Colonic mucosa (tissue), 4 donors: ENCODE measurements at regions not wholly inside any gene's neighbourhood (a gene's known extent, or its start where the extent isn't known, plus 50 kb on each side); places are given as distances from the start of the nearest gene placed in this dataset.

Experiments used
- DNase-seq: peaks from one replicate; pipeline ENCODE4 v3.0.0-alpha.2; 2020
- H3K27ac ChIP-seq: fragments of 200-600 bp; one replicate; pipeline ENCODE4 v1.8.0; 2021
- H3K27me3 ChIP-seq: fragments of 200-600 bp; one replicate; pipeline ENCODE4 v1.8.0; 2021
- H3K36me3 ChIP-seq: fragments of 200-600 bp; one replicate; pipeline ENCODE4 v1.8.0; 2021
- H3K4me1 ChIP-seq: fragments of 200-600 bp; one replicate; pipeline ENCODE4 v1.8.0; 2021; ENCODE audit warnings: mild to moderate bottlenecking
- H3K4me3 ChIP-seq: fragments of 200-600 bp; one replicate; pipeline ENCODE4 v1.8.0; 2021
- H3K9ac ChIP-seq, 2 donors: one replicate each; pipeline ENCODE4 v1.7.0; 2013; ENCODE audit warnings: control low read depth in 2 of 2, low read depth in 2 of 2, low read length in 2 of 2
- H3K9me3 ChIP-seq: fragments of 200-600 bp; one replicate; pipeline ENCODE4 v1.8.0; 2021
- intact Hi-C: fragments of 100-400 bp; cut with DNase I; formaldehyde crosslinking; loops from one replicate; pipeline ENCODE4 v1.14.1; 2022
- TF ChIP-seq, protein P1 (sequence below): fragments of 200-600 bp; IDR thresholded peaks from one replicate; pipeline ENCODE4 v1.8.0; 2022; ENCODE audit warnings: antibody characterized with exemption, mild to moderate bottlenecking
- donor health status: healthy.
- donor health status: DM: no; HTN: no; CAD: no.
- donor health status: DM: no; HTN: no; CAD: no.

DNA sequence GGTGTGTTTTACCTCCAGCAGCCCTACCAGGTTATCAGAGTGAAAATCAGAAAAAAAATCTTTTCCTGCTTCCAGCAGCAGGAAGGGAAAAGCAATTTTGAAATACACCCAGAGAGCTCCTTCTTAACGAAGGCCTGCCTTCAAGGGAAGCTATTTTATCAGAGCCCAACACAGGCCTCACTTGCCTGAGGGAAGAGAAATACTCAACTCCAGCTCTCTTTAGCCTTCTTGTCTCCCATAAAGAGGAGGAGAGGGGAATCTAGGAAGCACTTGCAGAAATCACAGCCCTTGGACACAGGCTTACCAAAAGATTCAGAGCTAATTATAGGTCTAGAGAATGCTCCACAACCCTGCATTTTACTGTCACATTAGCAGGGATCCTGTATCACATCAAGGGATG is 896.1 kb upstream of the CNTNAP5 start:
- Histone ChIP-seq H3K27ac (no peak overlapping the region), H3K4me1 (no peaks in the 10 kb centered on the region), H3K9ac (no peak overlapping the region), H3K9me3 (no peaks in the 10 kb centered on the region), H3K36me3 (no peaks in the 10 kb centered on the region), H3K4me3 (no peak overlapping the region), H3K27me3 (no peaks in the 10 kb centered on the region)
- intact Hi-C loops, result no loop called here
- TF ChIP-seq, protein P1, sequence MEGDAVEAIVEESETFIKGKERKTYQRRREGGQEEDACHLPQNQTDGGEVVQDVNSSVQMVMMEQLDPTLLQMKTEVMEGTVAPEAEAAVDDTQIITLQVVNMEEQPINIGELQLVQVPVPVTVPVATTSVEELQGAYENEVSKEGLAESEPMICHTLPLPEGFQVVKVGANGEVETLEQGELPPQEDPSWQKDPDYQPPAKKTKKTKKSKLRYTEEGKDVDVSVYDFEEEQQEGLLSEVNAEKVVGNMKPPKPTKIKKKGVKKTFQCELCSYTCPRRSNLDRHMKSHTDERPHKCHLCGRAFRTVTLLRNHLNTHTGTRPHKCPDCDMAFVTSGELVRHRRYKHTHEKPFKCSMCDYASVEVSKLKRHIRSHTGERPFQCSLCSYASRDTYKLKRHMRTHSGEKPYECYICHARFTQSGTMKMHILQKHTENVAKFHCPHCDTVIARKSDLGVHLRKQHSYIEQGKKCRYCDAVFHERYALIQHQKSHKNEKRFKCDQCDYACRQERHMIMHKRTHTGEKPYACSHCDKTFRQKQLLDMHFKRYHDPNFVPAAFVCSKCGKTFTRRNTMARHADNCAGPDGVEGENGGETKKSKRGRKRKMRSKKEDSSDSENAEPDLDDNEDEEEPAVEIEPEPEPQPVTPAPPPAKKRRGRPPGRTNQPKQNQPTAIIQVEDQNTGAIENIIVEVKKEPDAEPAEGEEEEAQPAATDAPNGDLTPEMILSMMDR, result no peak
- no peak for DNase-seq

DNA sequence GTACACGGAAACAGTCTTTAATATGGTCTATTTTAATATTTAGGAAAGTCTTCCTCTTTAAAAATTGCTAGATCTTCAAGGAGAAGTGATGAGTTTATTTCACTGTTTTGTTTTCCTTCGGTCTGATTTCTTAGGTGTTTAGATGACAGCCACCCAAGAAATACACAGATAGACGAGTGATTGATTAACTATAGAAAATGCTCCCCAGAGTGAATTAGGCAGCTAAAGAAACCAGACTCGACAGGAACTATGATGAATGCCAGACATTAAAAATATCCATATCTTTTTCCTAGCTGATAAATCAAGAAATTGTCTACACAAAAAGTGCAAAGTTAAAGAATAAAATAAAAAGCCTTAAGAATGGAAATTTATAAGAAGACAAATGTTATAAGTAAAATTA is 888.7 kb upstream of the CNTNAP5 start:
- no peaks in the 10 kb centered on the region for H3K27me3 ChIP-seq
- H3K9ac ChIP-seq, result no peak overlapping the region
- no peaks in the 10 kb centered on the region for H3K36me3 ChIP-seq
- intact Hi-C loops, result no loop called here
- H3K9me3 ChIP-seq, result no peaks in the 10 kb centered on the region
- no peak overlapping the region for H3K4me3 ChIP-seq
- no peak overlapping the region for H3K27ac ChIP-seq
- H3K4me1 ChIP-seq, result no peaks in the 10 kb centered on the region
- TF ChIP-seq, protein P1, result no peak
- DNase-seq, result no peak

DNA sequence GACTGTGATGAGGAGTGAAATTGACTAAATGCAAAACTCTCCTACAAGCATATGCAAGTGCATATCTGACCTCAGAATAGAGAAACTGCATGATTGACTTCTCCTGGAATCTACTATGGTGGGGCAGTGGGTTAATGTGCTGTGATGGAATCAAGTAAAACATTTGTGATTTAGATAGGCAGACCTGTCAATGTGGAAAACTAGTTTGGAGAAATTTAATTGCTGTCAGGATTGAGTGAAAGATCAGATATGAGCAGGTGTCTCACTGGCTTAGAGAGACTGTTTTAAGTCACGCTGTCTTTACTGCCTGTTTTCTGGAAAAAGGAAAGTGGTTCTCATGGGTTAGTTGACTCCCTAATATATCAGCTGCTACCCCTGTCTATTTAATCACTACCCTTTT is 881.0 kb upstream of the CNTNAP5 start:
- Histone ChIP-seq H3K27me3 (no peaks in the 10 kb centered on the region), H3K9me3 (no peaks in the 10 kb centered on the region), H3K4me3 (no peak overlapping the region), H3K36me3 (no peaks in the 10 kb centered on the region), H3K9ac (no peak overlapping the region), H3K4me1 (no peaks in the 10 kb centered on the region), H3K27ac (no peak overlapping the region)
- no peak for DNase-seq
- intact Hi-C loops, result no loop called here
- TF ChIP-seq, protein P1, result no peak

DNA sequence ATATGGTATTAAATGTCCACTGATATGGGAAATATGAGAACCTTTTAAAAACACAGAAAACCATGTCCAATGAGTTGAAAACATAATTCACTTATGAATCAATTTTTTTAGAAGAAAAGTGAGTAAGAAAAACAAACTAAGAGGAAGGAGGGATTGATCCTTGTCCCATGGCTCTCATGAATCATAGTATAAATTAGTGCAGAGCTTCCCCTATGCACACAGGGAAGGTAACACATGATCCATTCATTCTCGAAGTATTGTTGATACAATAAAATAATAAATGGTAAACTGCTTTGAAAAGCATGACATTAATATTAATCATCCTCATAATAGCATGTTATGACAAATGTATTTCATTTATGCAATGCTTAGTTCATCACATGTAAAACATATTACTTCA is 872.0 kb upstream of the CNTNAP5 start:
- H3K36me3 ChIP-seq, result no peaks in the 10 kb centered on the region
- no peak overlapping the region for H3K9ac ChIP-seq
- TF ChIP-seq, protein P1, result no peak
- no peak overlapping the region for H3K27ac ChIP-seq
- H3K4me3 ChIP-seq, result no peak overlapping the region
- intact Hi-C loops, result no loop called here
- H3K9me3 ChIP-seq, result no peaks in the 10 kb centered on the region
- DNase-seq, result no peak
- no peaks in the 10 kb centered on the region for H3K4me1 ChIP-seq
- no peaks in the 10 kb centered on the region for H3K27me3 ChIP-seq

DNA sequence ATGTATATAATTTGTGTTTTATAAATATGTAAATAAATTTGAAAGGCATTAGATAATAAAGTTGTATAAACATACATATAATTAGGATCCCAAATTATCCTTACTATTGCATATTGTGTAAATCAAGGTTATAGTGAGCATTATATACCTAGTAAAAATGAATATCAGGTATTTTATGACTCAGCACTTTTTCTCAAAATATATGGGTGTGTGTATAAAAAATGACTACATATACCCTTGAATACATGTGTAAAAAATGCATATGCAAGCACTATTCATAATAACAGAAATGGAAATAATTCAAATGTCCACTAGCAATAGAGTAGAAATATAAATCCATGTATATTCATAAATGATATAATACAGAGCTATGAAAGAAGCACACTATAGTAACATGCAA is 870.9 kb upstream of the CNTNAP5 start:
- H3K4me3 ChIP-seq, result no peak overlapping the region
- DNase-seq, result no peak
- H3K9ac ChIP-seq, result no peak overlapping the region
- H3K27me3 ChIP-seq, result no peaks in the 10 kb centered on the region
- intact Hi-C loops, result no loop called here
- TF ChIP-seq, protein P1, result no peak
- H3K27ac ChIP-seq, result no peak overlapping the region
- no peaks in the 10 kb centered on the region for H3K9me3 ChIP-seq
- H3K4me1 ChIP-seq, result no peaks in the 10 kb centered on the region
- H3K36me3 ChIP-seq, result no peaks in the 10 kb centered on the region

DNA sequence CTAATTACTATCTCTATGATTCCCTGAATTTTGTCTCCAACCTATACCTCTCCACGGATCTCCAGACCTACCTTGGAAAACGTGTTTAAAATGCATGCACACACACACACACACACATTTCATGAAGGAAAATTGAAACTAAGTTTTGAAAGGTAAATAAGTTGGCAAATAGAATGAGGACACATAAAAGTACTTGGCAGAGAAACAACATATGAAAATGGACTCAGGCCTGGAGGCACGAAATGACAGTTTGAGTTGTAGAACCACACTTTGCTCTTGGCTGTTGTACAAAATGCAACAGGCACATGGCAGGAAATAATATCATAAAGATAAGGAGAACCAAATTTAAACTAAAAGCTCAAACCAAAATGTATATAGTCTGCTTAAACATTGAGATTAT is 868.1 kb upstream of the CNTNAP5 start:
- no peak for DNase-seq
- no peaks in the 10 kb centered on the region for H3K9me3 ChIP-seq
- no peak overlapping the region for H3K27ac ChIP-seq
- H3K9ac ChIP-seq, result no peak overlapping the region
- H3K27me3 ChIP-seq, result no peaks in the 10 kb centered on the region
- H3K4me1 ChIP-seq, result no peaks in the 10 kb centered on the region
- intact Hi-C loops, result no loop called here
- H3K36me3 ChIP-seq, result no peaks in the 10 kb centered on the region
- no peak overlapping the region for H3K4me3 ChIP-seq
- TF ChIP-seq, protein P1, result no peak
